GM18858 (cell line): ENCODE measurements at regions not wholly inside any gene's neighbourhood (a gene's known extent, or its start where the extent isn't known, plus 50 kb on each side); places are given as distances from the start of the nearest gene placed in this dataset.
A peak's percentile ranks its signal among the peaks of the same experiment; 100 is the strongest.

ENCODE experiments used
- ATAC-seq: cut with Tn5 transposase; IDR thresholded peaks from one replicate; pipeline ENCODE4 v1.9.1; 2021; ENCODE audit not compliant: unreplicated experiment

DNA sequence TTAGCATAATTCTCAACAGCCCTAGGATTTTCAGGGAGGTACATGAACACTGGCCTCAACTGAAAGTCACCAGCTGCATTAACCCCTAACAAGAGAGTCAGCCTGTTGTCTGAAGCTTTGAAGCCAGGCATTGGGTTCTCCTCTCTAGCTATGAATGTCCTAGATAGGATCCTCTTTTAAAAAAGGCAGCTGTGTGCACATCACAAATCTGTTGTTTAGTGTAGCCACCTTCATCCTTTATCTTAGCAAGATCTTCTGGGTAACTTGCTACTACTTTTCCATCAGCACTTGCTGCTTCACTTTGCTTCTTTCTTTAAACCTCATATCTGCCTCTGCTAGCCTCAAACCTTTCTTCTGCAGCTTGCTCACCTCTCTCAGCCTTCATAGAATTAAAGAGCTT lies 1692.1 kb downstream of the EFNB2 start:
- no peak for ATAC-seq

DNA sequence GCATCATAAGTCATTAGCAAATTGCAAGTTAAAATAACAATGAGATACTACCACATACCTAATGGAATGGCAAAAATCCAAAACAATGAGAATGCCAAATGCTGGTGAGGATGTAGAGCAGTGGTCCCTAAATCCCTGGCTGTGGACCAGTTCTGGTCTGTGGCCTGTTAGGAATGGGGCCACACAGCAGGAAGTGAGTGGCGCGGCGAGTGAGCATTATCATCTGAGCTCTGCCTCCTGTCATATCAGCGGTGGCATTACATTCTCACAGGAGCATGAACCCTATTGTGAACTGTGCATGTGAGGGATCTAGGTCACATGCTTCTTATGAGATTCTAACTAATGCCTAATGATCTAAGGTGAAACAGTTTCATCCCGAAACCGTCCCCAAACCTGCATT lies 1694.4 kb downstream of the EFNB2 start:
- no peak for ATAC-seq

DNA sequence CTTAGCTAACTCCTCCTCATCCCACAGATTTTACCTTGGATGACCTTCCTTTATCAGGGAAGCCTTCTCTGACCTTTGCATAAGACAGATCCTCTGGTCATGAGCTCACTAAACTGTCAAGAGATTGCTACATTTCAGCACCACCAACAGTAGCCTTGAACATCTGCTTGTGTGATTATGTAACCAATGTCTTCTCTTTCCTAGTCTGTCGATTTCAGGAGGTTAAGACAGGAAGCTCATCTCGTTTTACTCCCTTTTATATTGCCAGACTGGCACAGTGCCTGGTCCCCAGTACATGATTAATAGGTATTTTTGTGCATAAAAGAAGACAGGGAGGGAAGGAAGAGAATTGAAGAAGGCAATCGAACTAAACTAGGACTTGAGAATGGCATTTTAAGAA lies 1697.7 kb downstream of the EFNB2 start:
- no peak for ATAC-seq

DNA sequence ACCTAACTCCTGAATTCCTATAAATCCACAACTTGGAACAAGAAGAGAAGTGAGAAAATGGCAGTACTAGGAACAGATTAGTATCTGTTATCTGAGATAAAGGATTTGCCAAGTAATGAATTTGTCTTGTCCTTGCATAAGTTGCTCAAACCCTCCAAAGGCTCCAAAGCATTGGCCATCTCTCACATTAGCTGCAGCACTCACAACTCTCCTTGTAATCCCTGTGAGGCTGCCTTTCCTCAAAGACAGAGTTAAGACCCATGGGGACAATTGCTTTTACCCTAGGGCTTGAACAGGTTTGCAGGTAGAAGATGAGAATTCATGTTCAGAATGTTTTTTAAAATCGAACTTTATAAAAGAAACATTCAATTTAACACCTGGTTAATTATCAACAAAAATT lies 1702.2 kb downstream of the EFNB2 start:
- ATAC-seq, result no peak

DNA sequence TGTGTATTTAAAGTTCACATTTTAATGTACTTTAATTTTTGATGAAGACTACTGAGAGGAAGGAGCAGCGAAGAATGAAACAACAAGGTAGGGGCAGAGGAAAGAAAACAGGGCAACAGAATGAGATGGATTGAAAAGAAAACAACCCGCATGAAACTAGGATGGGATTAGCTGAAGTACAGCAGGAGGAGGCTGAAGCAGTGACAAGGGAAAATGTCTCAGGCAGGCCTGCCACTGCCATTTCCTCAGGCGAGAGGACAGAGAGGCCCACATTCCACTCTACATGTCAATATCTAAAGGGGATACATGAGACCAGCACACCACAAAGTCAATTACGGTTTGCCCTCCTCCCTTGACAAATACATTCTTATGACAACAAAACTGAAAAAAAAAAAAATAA lies 1703.2 kb downstream of the EFNB2 start:
- no peak for ATAC-seq

DNA sequence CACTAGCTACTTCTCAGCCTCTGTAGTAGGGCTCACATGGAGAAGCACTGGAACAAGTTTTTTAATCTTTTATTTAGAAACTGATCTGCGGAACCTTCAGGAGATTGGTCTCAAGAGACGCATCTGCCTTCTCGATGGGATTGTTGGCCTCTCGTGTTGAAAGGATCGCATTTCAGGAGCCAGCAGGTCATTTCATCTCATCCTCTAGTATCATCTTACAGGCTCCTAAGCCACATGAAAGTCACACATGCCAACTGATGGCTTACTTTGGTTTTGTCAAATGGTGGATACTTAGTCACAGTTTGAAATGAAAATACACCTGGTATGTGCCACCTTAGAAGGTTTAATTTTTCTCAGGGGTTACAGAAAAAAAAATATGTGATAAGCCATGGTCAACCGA lies 1703.6 kb downstream of the EFNB2 start:
- ATAC-seq, result no peak

DNA sequence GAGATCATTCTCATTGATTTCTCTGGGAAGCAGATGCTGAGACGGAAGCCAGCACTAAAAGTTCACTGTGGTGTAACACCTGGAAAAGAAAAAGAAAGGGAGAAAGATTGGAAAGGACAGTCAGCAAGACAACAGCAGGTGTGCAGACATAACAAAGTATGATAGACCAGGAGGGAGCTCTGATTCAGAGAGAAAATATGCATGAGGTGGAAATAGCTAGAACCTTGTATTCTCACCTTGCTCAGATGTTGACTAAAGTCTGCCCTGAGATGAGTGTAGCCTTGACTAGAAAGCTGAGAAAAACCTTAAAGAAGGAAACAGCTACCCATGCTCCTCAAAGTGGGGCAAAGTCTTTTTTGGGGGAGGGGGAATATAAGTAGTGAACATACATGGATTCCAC lies 1711.8 kb downstream of the EFNB2 start:
- no peak for ATAC-seq

DNA sequence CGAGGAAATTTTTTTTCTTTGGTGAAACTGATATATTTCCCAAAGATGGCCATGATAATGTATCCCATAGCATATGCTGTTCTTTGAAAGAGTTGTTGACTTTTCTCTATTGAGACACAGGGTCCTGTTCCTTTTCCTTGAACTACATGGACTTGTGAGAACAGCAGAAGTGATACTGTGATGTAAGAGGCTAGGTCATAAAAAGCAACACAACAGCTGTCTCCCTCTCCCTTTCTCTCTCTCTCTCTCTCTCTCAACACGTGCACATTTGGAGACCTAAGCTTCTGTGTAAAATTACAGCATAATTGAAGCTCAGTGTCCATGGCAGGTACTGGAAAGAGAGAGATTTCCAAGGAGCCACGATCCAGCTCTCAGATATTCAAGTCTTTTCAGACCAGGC lies 1712.4 kb downstream of the EFNB2 start:
- ATAC-seq, result no peak

DNA sequence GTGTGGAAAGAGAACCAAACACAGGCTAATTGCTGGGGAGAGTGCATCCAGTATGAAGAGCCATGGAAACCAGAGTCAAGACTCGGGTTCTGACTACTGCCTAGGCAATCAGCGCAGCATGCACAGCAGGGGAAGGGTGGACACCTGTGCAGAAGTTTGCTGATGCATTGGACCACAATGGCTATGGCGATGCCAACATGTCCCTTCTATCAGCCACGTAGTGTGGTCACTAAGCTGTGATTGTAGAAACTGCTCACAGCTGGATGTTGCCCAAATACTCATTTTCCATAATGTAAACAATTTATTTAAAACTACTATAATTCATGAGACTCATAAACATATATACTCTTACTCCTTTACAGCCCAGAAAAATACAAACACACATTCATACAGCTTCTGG lies 1718.2 kb downstream of the EFNB2 start:
- ATAC-seq, result no peak

DNA sequence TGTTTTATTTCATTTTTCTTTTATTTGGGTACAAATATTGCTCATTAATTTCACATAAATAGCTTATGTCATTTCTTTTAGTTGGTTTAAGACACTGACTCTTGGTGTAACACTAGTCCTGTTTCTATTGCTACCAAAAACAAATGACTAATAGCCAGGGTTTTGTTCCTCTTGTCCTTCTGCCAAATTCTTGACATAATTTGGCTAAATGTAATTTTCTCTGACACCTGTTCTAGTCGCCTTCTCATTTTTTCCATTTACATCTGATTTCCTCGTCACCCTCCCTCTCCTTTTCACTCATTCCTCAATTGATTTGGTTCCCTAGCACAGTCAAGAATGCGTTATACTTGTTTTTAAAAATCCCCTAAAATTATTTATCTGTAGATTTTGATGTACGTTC lies 1718.7 kb downstream of the EFNB2 start:
- ATAC-seq, result no peak

DNA sequence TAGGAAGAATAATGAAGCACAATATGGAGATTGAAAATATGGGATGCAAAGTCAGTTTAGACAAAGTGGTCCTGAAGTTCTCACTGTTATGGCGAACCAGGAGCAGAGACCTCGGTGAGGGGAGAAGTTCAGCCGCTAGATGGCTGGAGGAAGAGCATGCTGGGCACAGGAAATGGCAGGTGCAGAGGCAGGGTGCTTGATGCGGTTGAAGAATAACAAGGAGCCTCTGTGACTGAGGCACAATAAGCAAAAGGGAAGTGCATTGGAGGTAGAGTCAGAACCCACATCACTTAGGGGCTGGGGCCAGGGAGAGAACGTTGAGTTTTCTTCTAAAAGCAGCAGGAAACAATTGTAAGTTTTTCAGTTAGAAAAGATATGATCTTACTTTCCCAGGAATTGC lies 1725.2 kb downstream of the EFNB2 start:
- no peak for ATAC-seq

DNA sequence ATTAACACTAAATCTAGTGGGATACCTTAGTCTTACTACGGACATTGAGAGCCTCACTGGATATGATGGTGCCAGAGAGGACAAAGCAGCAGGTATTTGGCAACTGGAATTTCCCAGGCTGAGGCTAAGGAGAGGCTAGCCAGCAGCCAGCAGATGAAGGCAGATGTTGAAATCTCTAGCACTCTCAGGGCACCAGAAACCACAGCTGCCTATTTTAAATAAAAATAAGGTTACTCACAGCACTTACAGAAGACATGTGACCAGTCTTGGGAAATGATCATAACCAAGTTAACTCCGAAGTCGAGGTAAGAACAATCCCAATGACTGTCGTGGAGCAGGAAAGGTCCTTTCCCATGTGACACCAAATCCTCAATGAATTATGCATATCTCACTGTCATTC lies 1726.0 kb downstream of the EFNB2 start:
- ATAC-seq, result no peak

DNA sequence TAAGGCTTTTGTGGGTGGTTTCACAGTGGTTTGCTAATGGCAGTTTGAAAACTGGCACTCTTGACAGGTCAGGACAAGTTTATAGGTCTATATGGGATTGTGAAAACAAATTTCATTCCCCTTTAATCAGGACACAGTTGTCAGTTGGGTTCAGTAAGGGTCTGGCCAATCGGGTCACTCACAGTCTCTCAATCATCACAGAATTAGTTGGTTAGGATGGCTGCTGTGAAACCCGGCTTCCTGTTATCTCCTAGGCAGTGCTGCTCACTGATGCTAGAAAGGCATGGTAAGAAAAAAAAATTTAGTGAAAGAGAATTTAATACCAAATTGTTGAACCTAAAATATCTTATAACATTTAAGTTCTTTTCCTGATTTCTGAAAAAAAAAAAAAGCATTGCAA lies 1730.1 kb downstream of the EFNB2 start:
- no peak for ATAC-seq

DNA sequence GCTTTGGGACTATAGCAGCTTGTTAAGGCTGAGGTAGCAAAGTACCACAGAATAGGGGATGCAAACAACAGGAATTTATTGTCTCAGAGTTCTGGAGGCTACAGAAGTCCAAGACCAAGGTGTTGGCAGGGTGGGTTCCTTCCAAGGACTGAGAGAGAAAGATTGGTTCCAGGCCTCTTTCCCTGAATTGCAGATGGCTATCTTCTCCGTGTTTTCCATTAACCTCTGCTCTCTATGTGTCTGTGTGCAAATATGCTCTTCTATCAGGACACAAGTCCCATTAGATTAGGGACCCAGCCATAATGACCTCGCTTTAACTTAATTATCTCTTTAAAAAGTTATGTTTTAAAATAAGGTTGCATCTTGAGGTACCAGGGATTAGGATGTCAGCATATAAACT lies 1732.9 kb upstream of the SLC10A2 start:
- no peak for ATAC-seq

DNA sequence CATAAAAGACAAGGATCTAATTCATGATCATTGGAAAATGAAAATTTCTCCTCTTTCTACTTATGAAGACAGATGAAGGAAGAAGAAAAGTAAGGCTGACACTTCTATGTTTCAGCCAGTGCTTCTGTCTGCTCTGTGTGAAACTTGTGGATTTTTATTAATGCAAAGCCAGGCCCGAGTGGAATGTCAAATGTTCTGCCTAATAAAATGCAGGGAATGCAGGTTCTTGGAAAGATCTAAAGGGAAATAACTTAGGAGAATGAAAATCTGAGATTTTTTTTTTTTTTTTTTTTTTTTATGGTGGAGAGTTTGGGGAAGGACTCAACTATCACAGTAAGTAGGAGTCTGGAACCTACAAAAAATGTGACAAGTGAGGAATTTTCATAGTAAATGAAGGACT lies 1732.3 kb upstream of the SLC10A2 start:
- ATAC-seq, result no peak

DNA sequence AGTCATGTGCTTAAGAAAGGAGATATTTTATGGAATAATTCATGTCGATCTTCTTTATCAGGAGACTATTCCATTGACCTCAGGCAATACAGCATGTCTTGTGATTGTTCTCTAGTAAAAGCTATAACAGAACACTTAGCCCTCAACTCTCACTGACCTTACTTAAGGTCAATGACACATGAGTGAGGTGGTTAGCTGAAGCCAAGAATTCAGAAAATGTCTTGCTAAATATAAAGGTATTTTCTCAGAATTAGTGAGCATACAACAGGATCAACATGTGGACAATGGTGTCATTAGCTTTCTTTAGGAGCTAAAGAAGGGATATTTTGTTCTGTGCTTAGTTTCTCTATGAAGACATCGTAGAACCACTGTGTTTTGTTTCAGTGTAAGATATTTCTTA lies 1730.4 kb upstream of the SLC10A2 start:
- ATAC-seq, result no peak

DNA sequence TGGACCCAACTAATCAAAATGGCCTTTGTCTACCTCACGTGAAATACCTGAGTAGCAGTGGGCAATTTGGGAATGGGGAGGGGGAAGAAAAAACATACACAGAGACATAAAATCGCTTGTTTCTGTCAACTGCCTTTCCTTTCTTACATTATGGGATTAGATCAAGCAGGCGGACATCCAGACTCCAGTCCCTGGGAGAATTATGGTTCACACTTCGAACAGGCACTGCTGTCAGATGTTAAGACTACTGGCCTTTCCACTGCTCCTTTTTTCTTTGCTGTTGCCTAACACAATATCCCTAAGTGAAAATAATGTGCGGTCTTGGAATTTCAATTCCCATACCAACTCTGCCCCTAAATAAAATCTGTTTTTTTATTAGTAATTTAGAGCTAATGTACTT lies 1719.7 kb upstream of the SLC10A2 start:
- no peak for ATAC-seq

DNA sequence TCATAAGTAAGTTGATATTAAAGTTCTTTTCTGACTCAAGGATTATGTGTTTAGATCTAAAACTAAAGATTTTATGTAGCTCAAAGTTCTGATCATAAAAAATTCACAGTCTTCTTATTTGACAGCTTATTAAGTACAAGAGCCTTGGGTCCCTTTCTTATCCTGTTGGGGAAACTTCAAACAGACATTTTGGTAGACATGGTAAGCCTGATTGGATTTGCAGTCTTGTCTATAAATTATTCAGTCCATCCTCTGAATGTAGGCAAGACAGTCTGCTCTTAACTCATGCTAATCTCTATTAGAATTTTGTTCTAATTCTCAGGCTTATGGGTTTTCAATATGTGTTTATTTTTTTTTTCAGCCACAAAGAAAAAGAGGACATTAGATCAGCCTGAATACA lies 1718.7 kb upstream of the SLC10A2 start:
- ATAC-seq, result no peak

DNA sequence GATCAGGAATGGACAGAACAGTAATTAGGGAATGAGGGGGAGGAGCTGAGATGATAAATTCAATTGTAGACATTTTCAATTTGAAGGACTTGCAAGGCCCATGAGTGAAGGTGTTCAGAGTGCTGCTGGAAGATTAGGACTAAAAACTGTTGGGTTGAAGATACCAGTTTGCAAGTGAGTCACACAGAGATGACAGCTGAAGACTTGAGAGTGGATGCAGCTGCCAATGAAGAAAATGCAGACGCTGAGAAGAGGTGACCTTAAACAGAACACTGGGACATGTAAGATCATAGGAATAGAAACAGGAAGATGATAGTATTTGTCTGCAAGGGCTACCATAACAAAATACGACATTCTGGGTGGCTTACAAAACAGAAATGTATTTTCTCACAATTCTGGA lies 1716.5 kb upstream of the SLC10A2 start:
- no peak for ATAC-seq

DNA sequence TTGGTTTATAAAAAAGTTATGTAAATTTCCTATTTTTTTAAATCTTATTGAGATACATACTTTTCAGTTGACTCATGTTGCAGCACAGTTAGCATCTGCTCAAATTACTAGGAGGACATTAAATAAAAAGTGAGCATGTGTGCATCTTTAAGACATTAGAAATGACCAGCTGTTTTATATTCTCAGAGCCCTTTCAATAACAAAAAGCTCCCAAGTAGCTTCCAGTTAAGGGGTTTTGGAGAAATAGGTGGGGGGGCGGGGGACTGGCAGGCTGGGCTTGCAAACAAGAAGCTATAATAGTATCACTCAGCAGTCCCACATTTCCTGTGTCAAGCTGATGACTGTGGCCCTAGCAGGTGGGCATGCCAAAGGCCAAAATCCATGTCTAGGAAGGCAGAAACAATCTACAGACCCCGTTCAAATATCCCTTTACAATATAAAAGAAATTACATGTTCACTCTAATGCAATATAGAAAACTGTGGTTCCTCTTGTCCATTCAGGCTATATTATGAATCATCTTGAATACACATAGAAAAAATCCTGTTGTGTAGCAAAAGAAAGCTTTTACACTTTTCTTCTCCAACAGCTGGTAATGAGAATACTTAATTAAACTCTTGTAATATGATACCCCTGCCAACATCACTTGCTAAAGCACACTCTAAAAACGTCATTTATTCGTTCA lies 1713.2 kb upstream of the SLC10A2 start:
- ATAC-seq, result no peak

DNA sequence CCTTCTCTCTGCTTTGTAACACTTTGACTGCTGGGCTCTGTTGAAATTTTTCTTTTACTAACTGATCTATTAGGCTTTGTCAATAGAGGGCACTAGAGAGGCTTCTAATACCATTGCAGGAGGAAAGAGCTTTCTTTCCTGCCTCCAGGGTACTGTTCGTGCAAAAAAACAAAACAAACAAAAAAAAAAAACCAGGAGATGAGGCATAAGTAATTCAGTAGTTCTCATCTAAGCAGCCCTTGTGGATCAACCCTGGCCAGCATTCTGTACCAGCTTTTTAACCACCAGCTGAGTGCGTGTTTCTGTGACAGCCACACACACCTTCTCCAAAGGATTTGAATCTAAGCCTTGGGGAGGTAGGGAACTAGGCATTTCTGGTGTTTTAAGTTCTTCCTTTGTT lies 1707.6 kb upstream of the SLC10A2 start:
- ATAC-seq, result peak; percentile 82

DNA sequence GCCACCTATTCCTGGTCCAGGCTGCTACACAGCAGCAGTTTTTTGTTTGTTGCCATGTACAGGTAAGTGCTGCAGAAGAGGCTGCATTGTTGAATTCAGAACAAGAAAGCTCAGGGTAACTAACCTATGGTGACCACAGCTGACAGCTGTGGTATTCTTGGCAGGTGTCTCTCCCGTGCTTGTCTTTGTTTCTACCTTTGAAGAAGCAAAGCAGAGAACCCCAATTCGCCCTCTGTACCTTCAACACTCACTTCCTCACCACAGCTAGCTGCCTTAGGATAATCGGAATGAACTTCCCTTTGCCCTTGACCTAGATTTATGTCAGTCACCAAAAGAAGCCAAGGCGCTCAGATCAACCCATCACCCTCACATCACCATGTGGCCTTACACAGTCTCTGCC lies 1703.3 kb upstream of the SLC10A2 start:
- no peak for ATAC-seq

DNA sequence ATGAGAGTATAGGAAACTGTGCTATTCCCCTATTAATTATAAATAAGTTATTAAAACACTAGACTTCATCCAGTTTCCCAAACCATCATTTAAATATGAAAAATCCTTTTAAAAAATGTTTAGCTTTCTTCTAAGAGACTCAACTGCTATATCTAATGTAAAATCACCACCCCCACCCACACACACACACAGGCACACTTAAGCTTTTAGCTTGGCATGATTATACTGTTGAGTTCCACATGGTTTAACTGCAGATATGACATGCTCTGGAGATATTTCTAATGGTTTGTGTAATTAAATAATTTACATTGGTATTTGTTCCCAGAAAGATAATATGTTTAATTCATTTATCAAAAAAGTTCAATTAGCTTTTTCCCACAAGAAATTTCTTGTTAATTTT lies 1700.1 kb upstream of the SLC10A2 start:
- no peak for ATAC-seq

DNA sequence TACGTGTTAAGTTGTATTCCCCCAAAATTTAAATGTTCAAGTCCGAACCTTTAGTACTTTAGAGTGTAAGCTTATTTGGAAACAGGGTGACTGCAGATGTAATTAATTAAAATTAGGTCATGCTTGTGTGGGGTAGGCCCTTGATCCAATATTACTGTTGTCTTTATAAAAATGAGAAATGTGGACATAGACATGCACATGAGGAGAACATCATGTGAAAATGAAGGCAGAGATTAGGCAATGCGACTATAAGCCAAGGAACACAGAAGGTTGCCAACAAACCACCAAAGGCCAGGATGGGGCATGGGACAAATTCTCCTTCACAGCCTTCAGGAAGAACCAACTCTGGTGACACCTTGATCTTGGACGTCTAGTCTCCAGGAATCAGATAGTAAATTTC lies 1698.4 kb upstream of the SLC10A2 start:
- ATAC-seq, result no peak
